ENCODE measurements at regions not wholly inside any gene's neighbourhood (a gene's known extent, or its start where the extent isn't known, plus 50 kb on each side); places are given as distances from the start of the nearest gene placed in this dataset.

DNA sequence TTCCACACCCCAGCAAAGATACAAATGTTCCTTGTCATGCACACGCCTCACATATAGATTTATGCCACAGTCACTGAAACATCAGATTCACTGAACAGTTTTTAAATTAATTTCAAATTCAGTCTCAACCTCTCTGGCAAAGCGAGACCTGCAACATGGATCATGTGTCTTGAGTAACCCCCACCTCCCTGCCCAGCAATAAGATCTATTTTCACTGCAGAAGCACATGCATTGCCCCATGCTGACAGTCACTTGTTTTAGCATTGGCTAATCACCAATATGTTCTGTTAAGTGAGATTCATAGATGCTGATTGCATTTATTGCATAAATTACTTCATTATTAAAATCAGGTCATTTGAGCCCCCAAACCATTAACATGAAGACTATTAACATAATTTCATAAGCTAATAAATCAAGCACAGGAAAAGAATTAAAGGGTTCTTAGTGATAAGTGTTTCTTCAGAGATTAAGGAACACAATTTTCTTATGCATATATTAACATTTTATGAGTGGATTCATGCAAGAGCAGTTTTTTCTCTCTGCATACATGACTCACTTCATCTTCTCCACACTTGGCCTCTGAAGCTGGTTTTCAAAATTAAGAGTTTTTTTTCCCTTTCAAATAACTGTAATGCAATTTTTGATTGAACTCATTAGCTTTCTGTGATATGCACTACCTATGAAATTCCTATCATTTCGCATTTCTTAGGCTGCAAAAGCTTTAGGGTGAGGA is 173.2 kb upstream of the SOX4 start:
- Mint-ChIP-seq H3K36me3 (ENCODE audit: insufficient read depth, unreplicated experiment) (no peaks in the 10 kb centered on the region), H3K27ac (ENCODE audit: low read depth, unreplicated experiment) (no peak overlapping the region), H3K27me3 (ENCODE audit: insufficient read depth, unreplicated experiment) (no peaks in the 10 kb centered on the region), H3K4me3 (ENCODE audit: unreplicated experiment) (no peak overlapping the region), H3K9me3 (ENCODE audit: unreplicated experiment) (no peaks in the 10 kb centered on the region), H3K4me1 (ENCODE audit: insufficient read depth, unreplicated experiment) (no peaks in the 10 kb centered on the region)
- ChIA-PET CTCF (interaction anchor here (0.5 kb wide), 1 partner anchor 1603 kb away, joined by 4 read pairs; no protein-coding TSS in a partner anchor), POLR2A (interaction anchor here (0.6 kb wide), 1 partner anchor 676 kb away, joined by 3 read pairs; no protein-coding TSS in a partner anchor)
- no TSS peak for BruUV-seq (replicated peaks)
- DNase-seq (ENCODE audit: unreplicated experiment) = no peak
- TF ChIP-seq, protein P1, sequence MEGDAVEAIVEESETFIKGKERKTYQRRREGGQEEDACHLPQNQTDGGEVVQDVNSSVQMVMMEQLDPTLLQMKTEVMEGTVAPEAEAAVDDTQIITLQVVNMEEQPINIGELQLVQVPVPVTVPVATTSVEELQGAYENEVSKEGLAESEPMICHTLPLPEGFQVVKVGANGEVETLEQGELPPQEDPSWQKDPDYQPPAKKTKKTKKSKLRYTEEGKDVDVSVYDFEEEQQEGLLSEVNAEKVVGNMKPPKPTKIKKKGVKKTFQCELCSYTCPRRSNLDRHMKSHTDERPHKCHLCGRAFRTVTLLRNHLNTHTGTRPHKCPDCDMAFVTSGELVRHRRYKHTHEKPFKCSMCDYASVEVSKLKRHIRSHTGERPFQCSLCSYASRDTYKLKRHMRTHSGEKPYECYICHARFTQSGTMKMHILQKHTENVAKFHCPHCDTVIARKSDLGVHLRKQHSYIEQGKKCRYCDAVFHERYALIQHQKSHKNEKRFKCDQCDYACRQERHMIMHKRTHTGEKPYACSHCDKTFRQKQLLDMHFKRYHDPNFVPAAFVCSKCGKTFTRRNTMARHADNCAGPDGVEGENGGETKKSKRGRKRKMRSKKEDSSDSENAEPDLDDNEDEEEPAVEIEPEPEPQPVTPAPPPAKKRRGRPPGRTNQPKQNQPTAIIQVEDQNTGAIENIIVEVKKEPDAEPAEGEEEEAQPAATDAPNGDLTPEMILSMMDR (IDR thresholded peaks at IDR 0.05; ENCODE audit: unreplicated experiment) = no peak
- intact Hi-C loops (cut with micrococcal nuclease) = no loop called here

DNA sequence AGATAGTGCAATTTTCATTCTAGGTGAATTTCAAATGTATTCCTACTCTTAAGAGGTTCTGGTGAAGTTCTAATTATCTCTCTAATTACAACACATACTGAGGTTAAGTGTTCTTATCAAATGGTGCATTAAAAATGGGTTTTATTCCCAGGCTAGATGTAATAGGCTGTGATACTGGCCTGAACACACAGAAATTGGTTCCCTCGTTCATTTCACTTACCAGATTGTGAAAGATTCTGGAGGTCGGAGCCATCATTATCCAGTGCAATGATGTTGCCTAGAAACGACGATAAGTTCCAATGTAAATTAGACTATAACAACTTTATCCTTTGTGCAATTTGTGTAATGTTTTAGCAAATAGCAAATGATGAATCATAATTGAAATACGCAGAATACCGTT is 172.6 kb upstream of the SOX4 start:
- CTCF ChIA-PET = no interaction called here

DNA sequence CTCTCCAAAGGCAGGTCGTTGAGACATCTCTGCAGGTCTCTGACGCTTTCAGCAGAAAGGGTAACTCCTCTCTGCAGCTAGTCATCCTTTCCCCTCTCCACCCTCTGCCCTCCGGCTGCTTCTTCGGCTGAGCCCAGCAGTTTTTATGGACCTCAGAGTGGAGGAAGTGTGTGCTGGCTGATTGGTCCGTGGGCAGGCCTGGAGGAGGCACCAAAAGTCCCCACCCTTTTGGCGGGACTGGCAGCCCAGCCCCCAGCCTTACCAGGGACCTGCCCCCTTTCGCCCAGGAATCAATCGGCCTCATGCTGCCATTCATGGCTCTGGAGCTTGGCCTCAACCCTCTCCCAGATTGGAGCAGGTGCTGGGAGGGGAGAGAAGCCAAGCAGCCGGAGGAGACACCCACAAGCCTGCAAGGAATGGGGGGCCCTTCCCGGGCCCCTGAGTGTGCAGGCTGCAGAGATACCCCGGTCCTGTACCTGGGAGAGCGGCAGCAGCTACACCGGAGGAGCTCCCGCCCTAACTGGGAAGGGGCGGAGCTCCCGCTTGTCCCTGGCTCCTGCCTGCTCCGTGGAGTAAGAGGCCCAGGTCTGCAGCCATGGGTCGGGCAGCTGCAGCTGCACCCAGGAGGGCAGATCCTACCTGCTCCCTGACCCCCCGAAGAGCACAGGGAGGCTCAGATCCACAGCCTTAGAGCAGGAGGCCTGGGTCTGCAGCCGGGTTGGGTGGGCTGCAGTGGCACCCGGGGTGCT is 170.3 kb upstream of the SOX4 start:
- CTCF ChIA-PET = interaction anchor here (0.6 kb wide), 1 partner anchor 20 kb away, joined by 3 read pairs; no protein-coding TSS in a partner anchor
- H3K27ac Mint-ChIP-seq (ENCODE audit: low read depth, unreplicated experiment) = no peak overlapping the region
- H3K4me1 Mint-ChIP-seq (ENCODE audit: insufficient read depth, unreplicated experiment) = no peaks in the 10 kb centered on the region
- no peak overlapping the region for H3K4me3 Mint-ChIP-seq (ENCODE audit: unreplicated experiment)
- TF ChIP-seq, protein P1 (IDR thresholded peaks at IDR 0.05; ENCODE audit: unreplicated experiment) = no peak
- intact Hi-C loops (cut with micrococcal nuclease) = no loop called here
- no peaks in the 10 kb centered on the region for H3K9me3 Mint-ChIP-seq (ENCODE audit: unreplicated experiment)
- POLR2A ChIA-PET = no interaction called here
- H3K27me3 Mint-ChIP-seq (ENCODE audit: insufficient read depth, unreplicated experiment) = no peaks in the 10 kb centered on the region
- BruUV-seq (replicated peaks) = no TSS peak
- H3K36me3 Mint-ChIP-seq (ENCODE audit: insufficient read depth, unreplicated experiment) = no peaks in the 10 kb centered on the region
- no peak for DNase-seq (ENCODE audit: unreplicated experiment)

More for the DNA sequence above, 172.6 kb upstream of the SOX4 start:
- no peaks in the 10 kb centered on the region for H3K4me1 Mint-ChIP-seq (ENCODE audit: insufficient read depth, unreplicated experiment)
- no peaks in the 10 kb centered on the region for H3K36me3 Mint-ChIP-seq (ENCODE audit: insufficient read depth, unreplicated experiment)
- BruUV-seq (replicated peaks) = no TSS peak
- no peak overlapping the region for H3K4me3 Mint-ChIP-seq (ENCODE audit: unreplicated experiment)
- no peak overlapping the region for H3K27ac Mint-ChIP-seq (ENCODE audit: low read depth, unreplicated experiment)
- POLR2A ChIA-PET = interaction anchor here (0.6 kb wide), 1 partner anchor 677 kb away, joined by 3 read pairs; no protein-coding TSS in a partner anchor
- no peak for DNase-seq (ENCODE audit: unreplicated experiment)
- intact Hi-C loops (cut with micrococcal nuclease) = no loop called here
- H3K9me3 Mint-ChIP-seq (ENCODE audit: unreplicated experiment) = no peaks in the 10 kb centered on the region
- H3K27me3 Mint-ChIP-seq (ENCODE audit: insufficient read depth, unreplicated experiment) = no peaks in the 10 kb centered on the region
- TF ChIP-seq, protein P1 (IDR thresholded peaks at IDR 0.05; ENCODE audit: unreplicated experiment) = no peak

DNA sequence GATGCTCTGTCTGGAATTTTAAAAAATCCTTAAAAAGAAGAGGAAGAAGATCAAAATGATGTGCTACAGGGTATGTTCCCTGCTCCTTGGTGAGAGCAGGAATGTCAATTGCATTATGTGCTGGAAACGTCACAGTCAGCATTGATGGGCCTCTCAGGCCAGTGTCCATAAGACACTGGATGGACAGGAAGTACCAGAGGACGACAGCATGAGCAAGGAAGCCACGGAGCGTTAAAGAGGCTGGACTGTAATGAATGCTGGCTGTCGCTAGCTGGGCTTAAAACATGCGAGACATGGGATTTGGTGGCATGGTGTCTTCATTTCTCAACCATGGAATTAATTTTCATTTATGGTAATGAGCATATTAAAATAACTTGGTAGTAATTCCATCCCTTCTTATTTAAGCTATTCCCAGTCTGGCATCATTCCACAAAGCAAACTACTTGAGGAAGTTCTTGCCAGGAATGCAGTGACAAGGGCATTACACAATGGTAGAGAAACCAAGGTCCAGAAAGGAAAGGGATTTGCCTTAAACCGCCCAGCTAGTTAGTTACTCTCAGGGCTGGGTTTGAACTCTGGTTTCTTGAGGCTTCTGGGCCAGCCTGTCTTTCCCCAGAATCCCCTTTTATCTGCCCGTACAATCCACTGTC is 166.6 kb upstream of the SOX4 start:
- BruUV-seq (replicated peaks) = no TSS peak
- peaks cover 9% of the 10 kb centered on the region for H3K36me3 Mint-ChIP-seq (ENCODE audit: insufficient read depth, unreplicated experiment)
- no peaks in the 10 kb centered on the region for H3K27me3 Mint-ChIP-seq (ENCODE audit: insufficient read depth, unreplicated experiment)
- POLR2A ChIA-PET = interaction anchor here (0.7 kb wide), 1 partner anchor 427 kb away, joined by 3 read pairs; no protein-coding TSS in a partner anchor
- H3K27ac Mint-ChIP-seq (ENCODE audit: low read depth, unreplicated experiment) = no peak overlapping the region
- H3K4me3 Mint-ChIP-seq (ENCODE audit: unreplicated experiment) = no peak overlapping the region
- H3K9me3 Mint-ChIP-seq (ENCODE audit: unreplicated experiment) = no peaks in the 10 kb centered on the region
- no peaks in the 10 kb centered on the region for H3K4me1 Mint-ChIP-seq (ENCODE audit: insufficient read depth, unreplicated experiment)
- TF ChIP-seq, protein P1 (IDR thresholded peaks at IDR 0.05; ENCODE audit: unreplicated experiment) = no peak
- CTCF ChIA-PET = interaction anchor here (0.6 kb wide), 1 partner anchor 1311 kb away, joined by 4 read pairs; no protein-coding TSS in a partner anchor
- intact Hi-C loops (cut with micrococcal nuclease) = no loop called here
- peak; percentile 9 for DNase-seq (ENCODE audit: unreplicated experiment)

All from MCF 10A (cell line).